NCI-H1092 treated with DMSO at 0.1 percent for 48 hours (cell line): ENCODE measurements at regions not wholly inside any gene's neighbourhood (a gene's known extent, or its start where the extent isn't known, plus 50 kb on each side); places are given as distances from the start of the nearest gene placed in this dataset.

ENCODE experiments used
- DNase-seq: peaks from one replicate; lab custom pipeline; 2025; lab: John Stamatoyannopoulos, UW

- no peak for DNase-seq
These were observed 305.2 kb upstream of the CITED2 start for GRCh38 chr6:139679516-139680179.

- DNase-seq, result no peak
These were observed 302.3 kb upstream of the CITED2 start for GRCh38 chr6:139676718-139677117.

DNA sequence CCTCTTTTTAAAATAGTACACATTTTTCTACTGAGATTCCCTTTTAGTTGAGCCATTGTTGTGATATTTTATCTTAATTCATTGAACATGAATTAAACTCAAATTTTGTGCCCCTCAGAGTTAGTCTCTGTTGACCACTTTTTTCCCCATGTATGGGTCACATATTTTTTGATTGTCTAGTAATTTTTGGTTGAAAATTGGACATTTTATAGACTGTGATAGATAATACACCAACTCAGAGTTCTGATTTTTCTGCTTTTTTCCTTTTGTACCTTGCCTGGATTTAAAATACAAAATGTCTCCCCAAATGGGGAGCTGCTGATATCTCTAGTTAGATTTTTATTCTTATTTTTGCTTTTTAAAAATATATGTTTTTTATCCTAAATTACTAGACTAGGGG lies 291.8 kb upstream of the CITED2 start:
- no peak for DNase-seq

GRCh38 chr6:139663996-139664395 lies 289.5 kb upstream of the CITED2 start:
- no peak for DNase-seq

DNA sequence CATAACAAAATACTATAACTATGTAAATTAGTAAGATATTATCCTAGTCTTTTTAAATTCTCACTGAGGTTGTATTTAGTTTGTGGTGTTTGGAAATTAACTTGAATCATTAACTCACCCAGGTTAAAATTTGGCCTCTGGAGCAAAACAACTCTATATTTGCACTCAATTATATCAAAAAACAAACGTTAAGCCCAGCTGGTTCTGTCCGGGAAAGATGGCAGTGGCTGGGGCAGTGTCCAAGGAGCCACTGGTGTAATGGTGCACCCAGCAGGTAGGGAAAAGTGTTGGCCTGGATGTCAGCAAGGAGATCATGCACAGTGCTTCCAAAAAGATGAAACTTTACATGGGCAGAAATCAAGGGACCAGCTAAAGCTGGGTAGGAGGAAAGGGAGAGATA lies 285.3 kb upstream of the CITED2 start:
- DNase-seq, result no peak

GRCh38 chr6:139659196-139659595 lies 284.7 kb upstream of the CITED2 start:
- no peak for DNase-seq

DNA sequence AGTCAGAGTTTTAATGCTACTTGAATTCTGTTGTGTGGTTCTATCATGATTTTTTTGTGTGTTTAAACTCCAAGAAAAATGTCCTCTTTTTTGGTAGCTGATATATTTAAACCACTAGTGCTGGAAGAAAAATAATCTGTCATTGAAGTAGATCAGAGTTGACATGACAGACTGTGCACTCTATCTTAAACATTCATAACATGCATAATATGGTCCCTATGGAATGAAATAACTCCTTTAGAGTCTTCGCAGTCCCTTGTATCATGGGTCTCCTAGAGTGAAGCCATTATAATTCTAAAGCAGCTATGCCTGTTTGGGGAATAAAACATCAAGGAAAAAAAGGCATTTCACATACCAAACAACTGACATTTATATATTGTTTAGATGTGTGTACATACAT lies 282.7 kb upstream of the CITED2 start:
- DNase-seq, result no peak

DNA sequence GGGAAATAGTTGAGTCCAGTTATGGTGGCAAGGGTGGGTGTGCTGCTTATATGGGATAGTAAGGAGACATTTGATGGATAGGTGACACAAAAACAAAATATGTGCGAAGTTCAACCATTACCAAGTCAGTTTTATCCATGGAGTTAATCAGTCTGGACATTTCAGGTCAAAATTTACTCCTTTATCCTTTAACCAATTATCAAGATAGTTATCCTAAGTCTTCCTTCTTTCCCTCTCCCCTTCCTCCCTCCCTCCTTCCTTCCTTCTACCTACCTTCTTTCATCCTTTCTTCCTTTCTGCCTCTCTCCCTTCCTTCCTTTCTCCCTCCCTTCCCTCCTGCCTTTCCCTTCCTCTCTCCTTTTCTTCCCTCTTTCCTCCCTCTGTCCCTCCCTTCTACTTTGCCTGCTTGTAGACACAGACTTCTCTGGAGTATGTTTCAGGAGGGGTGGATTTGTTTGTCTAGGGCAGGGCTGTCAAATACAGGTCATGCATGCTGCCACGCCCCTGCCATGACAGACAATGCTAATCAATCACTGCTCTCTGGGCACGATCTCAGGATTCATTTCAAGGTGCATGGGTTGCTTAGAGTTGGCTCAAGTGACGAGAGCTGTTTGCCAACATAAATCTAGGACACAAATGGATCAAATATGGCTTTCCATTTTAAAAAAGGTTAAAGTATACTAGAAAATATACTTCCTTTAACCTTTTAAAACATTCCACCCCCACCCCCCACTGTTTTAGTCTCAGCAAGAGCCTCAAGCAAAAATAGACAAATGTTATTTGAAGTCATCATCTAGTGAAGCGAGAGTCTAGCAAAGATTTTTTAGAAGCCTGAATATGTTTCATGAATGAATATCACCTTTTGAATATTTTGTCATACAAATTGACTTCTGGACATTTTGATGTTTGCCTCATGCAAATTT lies 281.6 kb upstream of the CITED2 start:
- DNase-seq, result no peak

GRCh38 chr6:139654888-139655782 lies 280.7 kb upstream of the CITED2 start:
- DNase-seq, result no peak

DNA sequence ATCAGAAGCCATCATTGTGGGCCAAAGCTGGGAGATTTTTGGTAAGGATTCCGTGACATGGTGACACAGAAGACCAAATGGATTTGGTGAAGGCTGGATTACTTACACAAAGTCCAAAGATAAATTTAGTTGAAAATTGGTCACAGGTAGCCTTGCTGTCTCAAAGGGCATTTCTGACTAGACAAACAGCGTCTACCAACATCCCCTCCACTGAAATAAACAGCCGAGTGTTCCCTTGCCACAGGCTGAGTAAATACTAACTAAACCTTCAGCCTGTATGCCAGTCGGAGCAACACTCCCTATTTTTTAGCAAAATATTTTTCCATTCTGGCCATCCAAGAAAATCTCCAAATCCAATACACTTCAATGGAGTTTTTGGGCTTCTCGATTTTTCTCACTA lies 279.9 kb upstream of the CITED2 start:
- no peak for DNase-seq

DNA sequence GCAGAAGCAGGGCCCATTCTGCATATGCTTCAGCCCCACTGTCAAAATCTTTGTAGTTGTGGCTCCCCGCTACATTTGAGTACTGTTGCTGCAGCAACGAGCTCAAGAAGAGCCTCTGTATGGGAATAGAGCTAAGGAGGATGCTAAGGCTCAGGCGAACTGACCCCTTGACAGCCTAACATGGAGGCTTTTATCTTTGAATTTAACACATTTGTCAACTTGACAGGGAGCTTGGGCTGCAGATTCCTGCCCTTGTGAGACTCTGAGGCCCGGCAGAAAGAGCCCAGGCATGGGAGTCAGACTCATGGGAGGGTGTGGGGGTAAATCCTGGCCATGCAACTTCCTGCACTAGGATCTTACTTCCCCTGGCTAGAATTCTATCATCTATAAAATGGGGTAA lies 278.7 kb upstream of the CITED2 start:
- DNase-seq, result no peak

GRCh38 chr6:139650941-139651340 lies 276.5 kb upstream of the CITED2 start:
- DNase-seq, result no peak

GRCh38 chr6:139649732-139650131 lies 275.3 kb upstream of the CITED2 start:
- no peak for DNase-seq

- DNase-seq, result no peak
These were observed 274.7 kb upstream of the CITED2 start for GRCh38 chr6:139649128-139649527.

DNA sequence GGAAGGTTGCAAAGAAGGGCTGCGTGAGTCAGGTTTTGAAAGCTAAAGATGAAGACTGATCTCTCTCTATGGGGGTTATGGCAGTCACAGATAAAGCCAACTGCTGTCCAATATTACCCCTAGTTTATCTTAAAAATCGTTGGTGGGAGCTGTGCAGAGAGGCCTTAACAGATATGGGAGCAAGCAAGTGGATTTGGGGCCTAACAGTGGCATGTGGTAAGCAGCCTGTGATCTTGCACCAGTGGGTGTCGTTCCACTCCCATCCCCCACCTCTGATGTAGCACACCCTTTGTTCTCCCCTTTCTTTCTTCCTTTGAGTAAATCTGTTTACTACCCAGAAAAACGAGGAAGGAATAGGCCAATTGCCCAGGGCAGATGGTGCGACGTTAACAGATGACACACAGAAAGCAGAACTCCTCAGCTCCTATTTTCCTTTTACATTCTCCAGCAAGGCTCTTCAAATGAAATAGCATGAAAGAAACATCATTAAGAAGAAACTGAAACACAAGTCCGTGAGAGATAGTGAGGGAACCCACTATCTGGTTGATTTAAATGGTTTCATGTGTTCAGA lies 274.1 kb upstream of the CITED2 start:
- no peak for DNase-seq

DNA sequence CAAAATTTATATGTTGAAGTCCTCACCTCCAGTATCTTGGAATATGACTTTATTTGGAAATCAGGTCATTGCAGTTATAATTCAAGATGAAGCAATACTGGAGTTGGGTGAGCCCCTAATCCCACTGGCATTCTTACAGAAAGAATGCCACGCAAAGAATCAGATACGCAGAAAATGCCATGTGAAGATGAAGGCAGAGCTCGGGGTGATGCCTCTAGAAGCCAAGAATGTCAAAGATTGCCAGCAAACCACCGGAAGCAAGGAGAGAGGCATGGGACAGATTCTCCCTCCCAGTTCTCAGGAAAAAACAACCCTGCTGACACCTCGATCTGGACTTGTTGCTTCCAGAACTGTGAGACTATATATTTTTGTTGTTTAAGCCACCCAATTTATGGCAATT lies 273.4 kb upstream of the CITED2 start:
- no peak for DNase-seq

DNA sequence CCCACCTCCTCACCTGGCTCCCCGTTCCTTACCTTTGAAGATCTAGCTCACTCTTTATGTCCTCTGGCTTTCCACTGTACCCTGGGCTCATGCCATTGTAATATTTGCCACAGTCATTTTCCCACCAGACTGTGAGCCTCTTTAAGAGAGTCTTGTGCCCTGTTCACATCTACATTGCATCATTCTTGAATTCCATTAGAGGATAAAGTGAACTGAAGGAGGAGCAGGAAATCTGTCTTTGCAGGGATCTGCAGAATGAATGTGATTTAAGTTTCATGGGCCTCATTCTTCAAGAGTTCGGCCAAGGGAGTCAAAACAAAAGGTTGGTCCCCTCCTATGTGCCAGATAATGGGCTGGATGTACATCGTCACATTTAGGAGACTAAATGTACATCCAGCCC lies 272.6 kb upstream of the CITED2 start:
- no peak for DNase-seq

- no peak for DNase-seq
These were observed 270.4 kb upstream of the CITED2 start for GRCh38 chr6:139644821-139645220.

DNA sequence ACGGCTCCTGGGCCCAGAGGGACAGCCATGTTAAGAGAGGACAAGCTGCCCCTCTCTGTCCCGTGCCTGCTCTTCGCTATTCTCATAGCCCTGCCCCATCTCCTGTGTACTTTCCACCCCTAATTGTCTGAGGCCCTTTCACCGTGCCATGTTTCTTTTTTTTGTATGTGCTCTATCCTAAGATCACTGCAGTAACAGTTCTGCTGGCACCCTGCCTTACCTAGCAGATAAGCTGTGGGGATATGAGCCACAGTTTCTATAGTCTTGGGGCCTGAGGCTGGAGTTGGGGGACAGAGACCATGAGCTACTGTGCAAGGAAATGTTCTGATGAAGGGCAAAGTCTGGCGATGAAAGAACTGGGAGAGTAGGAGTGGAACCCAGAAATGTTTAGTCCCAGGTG lies 269.5 kb upstream of the CITED2 start:
- DNase-seq, result no peak

DNA sequence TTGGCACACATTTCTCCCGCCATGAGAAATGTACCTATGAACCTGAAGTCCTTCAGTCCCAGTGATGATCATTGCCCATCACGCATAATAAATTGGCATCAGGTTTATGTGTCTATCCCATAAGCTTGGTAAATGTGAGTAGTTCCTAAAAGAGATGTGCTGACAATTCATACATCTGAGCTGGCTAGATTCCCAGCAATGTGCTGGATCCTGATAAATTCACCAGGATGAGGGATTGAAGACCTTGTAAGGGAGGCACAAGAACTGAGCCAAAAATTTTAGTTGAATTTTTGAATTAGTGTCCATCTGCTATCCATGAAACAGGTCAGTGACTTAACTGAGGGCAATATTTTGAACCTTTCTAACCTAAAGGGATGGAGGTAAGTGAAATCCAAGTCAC lies 267.9 kb upstream of the CITED2 start:
- no peak for DNase-seq

- no peak for DNase-seq
These were observed 266.9 kb upstream of the CITED2 start for GRCh38 chr6:139641376-139641775.

GRCh38 chr6:139640921-139641320 lies 266.5 kb upstream of the CITED2 start:
- DNase-seq, result no peak
